NCI-H748 treated with DMSO at 0.1 percent for 48 hours (cell line): ENCODE measurements at regions not wholly inside any gene's neighbourhood (a gene's known extent, or its start where the extent isn't known, plus 50 kb on each side); places are given as distances from the start of the nearest gene placed in this dataset.

Source experiments
- DNase-seq: peaks from one replicate; lab custom pipeline; 2025; lab: John Stamatoyannopoulos, UW

- DNase-seq: peak; percentile 20
These were observed 517.4 kb downstream of the BUD13 start for GRCh38 chr11:116255321-116255953.

- DNase-seq: no peak
These were observed 522.6 kb downstream of the BUD13 start for GRCh38 chr11:116250155-116250554.

GRCh38 chr11:116249561-116249960 is 523.2 kb downstream of the BUD13 start:
- no peak for DNase-seq

GRCh38 chr11:116244889-116245288 is 527.9 kb downstream of the BUD13 start:
- no peak for DNase-seq

GRCh38 chr11:116244439-116244838 is 528.3 kb downstream of the BUD13 start:
- DNase-seq: no peak

GRCh38 chr11:116243991-116244390 is 528.8 kb downstream of the BUD13 start:
- no peak for DNase-seq

GRCh38 chr11:116242006-116242405 is 530.8 kb downstream of the BUD13 start:
- no peak for DNase-seq

- DNase-seq: no peak
These were observed 532.1 kb downstream of the BUD13 start for GRCh38 chr11:116240710-116241109.

GRCh38 chr11:116239247-116239646 is 533.5 kb downstream of the BUD13 start:
- DNase-seq: no peak

- no peak for DNase-seq
These were observed 537.7 kb downstream of the BUD13 start for GRCh38 chr11:116234989-116235568.

GRCh38 chr11:116233561-116233960 is 539.2 kb downstream of the BUD13 start:
- DNase-seq: no peak

GRCh38 chr11:116232364-116232828 is 540.4 kb downstream of the BUD13 start:
- no peak for DNase-seq

GRCh38 chr11:116231543-116231942 is 541.2 kb downstream of the BUD13 start:
- DNase-seq: peak; percentile 31

- no peak for DNase-seq
These were observed 542.3 kb downstream of the BUD13 start for GRCh38 chr11:116230438-116230837.

GRCh38 chr11:116229236-116229970 is 543.4 kb downstream of the BUD13 start:
- DNase-seq: no peak

- no peak for DNase-seq
These were observed 546.1 kb downstream of the BUD13 start for GRCh38 chr11:116226731-116227130.

- no peak for DNase-seq
These were observed 546.8 kb downstream of the BUD13 start for GRCh38 chr11:116225784-116226585.

GRCh38 chr11:116225236-116225635 is 547.6 kb downstream of the BUD13 start:
- DNase-seq: no peak

GRCh38 chr11:116224889-116225200 is 547.9 kb downstream of the BUD13 start:
- DNase-seq: no peak

- DNase-seq: peak; percentile 17
These were observed 548.5 kb downstream of the BUD13 start for GRCh38 chr11:116224154-116224888.

- no peak for DNase-seq
These were observed 551.4 kb downstream of the BUD13 start for GRCh38 chr11:116221351-116221750.

GRCh38 chr11:116219171-116219635 is 553.6 kb downstream of the BUD13 start:
- no peak for DNase-seq
